ENCODE measurements at regions not wholly inside any gene's neighbourhood (a gene's known extent, or its start where the extent isn't known, plus 50 kb on each side); places are given as distances from the start of the nearest gene placed in this dataset.
"Not testable (repeated sequence)": the region's sequence is repeated elsewhere in the genome, so short reads cannot be mapped to it uniquely, and the experiment has no call there.

DNA sequence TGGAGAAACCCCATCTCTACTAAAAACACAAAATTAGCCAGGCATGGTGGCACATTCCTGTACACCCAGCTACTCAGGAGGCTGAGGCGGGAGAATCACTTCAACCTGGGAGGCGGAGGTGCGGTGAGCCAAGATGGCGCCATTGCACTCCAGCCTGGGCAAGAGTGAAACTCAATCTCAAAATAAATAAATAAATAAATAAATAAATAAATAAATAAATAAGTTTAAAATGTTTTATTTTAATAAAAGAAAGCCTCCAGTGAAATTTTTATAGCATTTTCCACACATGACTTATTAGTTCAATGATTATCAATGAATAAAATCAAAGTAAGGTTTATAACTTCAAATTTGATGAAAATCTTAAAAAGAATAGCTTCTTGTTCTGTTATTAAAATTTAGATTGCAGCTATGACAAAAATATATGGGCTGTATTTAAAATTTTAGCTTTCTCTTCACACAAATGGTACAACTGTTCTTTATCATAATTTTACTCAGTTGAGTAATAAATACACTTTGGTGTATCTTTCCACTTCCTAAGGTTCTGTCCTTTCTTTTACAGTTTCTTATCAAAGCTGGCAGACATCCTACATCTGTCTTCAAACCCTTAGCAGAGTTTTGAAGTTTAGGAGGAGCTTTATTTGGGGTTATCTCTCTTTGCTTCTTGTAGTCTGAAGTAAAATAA, 78.4 kb upstream of the ZSWIM2 start:
- no peak for TF ChIP-seq EZH2phosphoT487 (conservative IDR thresholded peaks at IDR 0.05; ENCODE audit: low read length)
- TF ChIP-seq, protein P1, sequence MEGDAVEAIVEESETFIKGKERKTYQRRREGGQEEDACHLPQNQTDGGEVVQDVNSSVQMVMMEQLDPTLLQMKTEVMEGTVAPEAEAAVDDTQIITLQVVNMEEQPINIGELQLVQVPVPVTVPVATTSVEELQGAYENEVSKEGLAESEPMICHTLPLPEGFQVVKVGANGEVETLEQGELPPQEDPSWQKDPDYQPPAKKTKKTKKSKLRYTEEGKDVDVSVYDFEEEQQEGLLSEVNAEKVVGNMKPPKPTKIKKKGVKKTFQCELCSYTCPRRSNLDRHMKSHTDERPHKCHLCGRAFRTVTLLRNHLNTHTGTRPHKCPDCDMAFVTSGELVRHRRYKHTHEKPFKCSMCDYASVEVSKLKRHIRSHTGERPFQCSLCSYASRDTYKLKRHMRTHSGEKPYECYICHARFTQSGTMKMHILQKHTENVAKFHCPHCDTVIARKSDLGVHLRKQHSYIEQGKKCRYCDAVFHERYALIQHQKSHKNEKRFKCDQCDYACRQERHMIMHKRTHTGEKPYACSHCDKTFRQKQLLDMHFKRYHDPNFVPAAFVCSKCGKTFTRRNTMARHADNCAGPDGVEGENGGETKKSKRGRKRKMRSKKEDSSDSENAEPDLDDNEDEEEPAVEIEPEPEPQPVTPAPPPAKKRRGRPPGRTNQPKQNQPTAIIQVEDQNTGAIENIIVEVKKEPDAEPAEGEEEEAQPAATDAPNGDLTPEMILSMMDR (IDR thresholded peaks at IDR 0.05; ENCODE audit: insufficient read depth, low read length, poor library complexity, severe bottlenecking): no peak
- H3K27ac ChIP-seq (ENCODE audit: low read depth, low read length): no peak overlapping the region
- no peak overlapping the region for H3K4me2 ChIP-seq (ENCODE audit: low read depth, low read length, poor library complexity, severe bottlenecking)
- H3K4me3 ChIP-seq (ENCODE audit: insufficient read depth, low read length, poor library complexity, severe bottlenecking): no peak overlapping the region
- no peaks in the 10 kb centered on the region for H3K79me2 ChIP-seq (ENCODE audit: insufficient read depth, low read length)
- H3K36me3 ChIP-seq (ENCODE audit: low read length): no peaks in the 10 kb centered on the region
- H4K20me1 ChIP-seq (ENCODE audit: low read depth, low read length): no peaks in the 10 kb centered on the region
- H3F3A ChIP-seq (ENCODE audit: insufficient read depth): no peaks in the 10 kb centered on the region
- no peaks in the 10 kb centered on the region for H3K9me2 ChIP-seq (replicated peaks; ENCODE audit: insufficient read depth, low read length)
- H3K9me3 ChIP-seq (ENCODE audit: insufficient read depth, low read length): no peaks in the 10 kb centered on the region
- H3K9ac ChIP-seq (ENCODE audit: low read length): no peak overlapping the region
- no peaks in the 10 kb centered on the region for H3K27me3 ChIP-seq (ENCODE audit: low read length)
- no peak overlapping the region for H2AFZ ChIP-seq (ENCODE audit: low read depth, low read length, severe bottlenecking)

DNA sequence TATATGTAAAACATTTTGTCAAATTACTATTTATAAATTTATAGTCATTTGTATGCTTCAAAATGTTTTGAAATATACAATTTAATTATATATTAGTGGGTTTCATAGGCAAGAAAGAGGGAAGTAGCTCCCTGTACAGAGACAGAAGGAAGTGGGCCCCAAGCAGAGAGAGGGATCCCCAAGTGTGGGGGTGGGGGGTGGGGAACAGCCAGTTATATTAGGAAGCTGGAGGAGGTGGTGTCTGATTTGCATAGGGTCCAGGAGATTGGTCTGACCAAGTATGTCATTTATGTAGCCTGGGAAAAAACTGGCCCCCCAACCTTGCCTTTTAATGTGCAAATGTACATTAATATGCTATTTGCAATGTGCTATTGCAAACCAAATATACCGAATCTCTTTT, 76.5 kb upstream of the ZSWIM2 start:
- no peaks in the 10 kb centered on the region for H3K27me3 ChIP-seq (ENCODE audit: low read length)
- no peak overlapping the region for H2AFZ ChIP-seq (ENCODE audit: low read depth, low read length, severe bottlenecking)
- no peaks in the 10 kb centered on the region for H3K9me3 ChIP-seq (ENCODE audit: insufficient read depth, low read length)
- no peak overlapping the region for H3K27ac ChIP-seq (ENCODE audit: low read depth, low read length)
- H3F3A ChIP-seq (ENCODE audit: insufficient read depth): no peaks in the 10 kb centered on the region
- H3K4me3 ChIP-seq (ENCODE audit: insufficient read depth, low read length, poor library complexity, severe bottlenecking): no peak overlapping the region
- no peaks in the 10 kb centered on the region for H4K20me1 ChIP-seq (ENCODE audit: low read depth, low read length)
- no peaks in the 10 kb centered on the region for H3K9me2 ChIP-seq (replicated peaks; ENCODE audit: insufficient read depth, low read length)
- no peak for TF ChIP-seq EZH2phosphoT487 (conservative IDR thresholded peaks at IDR 0.05; ENCODE audit: low read length)
- TF ChIP-seq, protein P1 (IDR thresholded peaks at IDR 0.05; ENCODE audit: insufficient read depth, low read length, poor library complexity, severe bottlenecking): no peak
- H3K36me3 ChIP-seq (ENCODE audit: low read length): no peaks in the 10 kb centered on the region
- H3K4me2 ChIP-seq (ENCODE audit: low read depth, low read length, poor library complexity, severe bottlenecking): no peak overlapping the region
- H3K79me2 ChIP-seq (ENCODE audit: insufficient read depth, low read length): no peaks in the 10 kb centered on the region
- no peak overlapping the region for H3K9ac ChIP-seq (ENCODE audit: low read length)

DNA sequence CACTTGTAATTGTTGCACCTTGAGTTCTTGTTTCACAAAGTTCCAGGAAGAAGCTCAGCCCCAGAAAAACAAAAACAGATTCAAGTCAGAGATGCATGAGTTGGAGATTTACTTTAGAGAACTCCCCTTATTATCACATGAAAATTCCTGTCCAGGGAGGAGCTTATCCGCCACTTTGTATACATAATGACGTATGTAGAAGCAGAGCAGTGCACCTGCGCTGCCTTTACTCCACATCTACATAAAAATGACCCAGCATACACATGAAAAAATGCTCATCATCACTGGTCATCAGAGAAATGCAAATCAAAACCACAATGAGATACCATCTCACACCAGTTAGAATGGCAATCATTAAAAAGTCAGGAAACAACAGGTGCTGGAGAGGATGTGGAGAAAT, 73.3 kb upstream of the ZSWIM2 start:
- not testable (repeated sequence) for H3K9ac ChIP-seq (ENCODE audit: low read length); H3F3A ChIP-seq (ENCODE audit: insufficient read depth); H3K9me2 ChIP-seq (replicated peaks; ENCODE audit: insufficient read depth, low read length); H3K27ac ChIP-seq (ENCODE audit: low read depth, low read length); H3K36me3 ChIP-seq (ENCODE audit: low read length); H3K4me2 ChIP-seq (ENCODE audit: low read depth, low read length, poor library complexity, severe bottlenecking); H4K20me1 ChIP-seq (ENCODE audit: low read depth, low read length); H2AFZ ChIP-seq (ENCODE audit: low read depth, low read length, severe bottlenecking); H3K4me3 ChIP-seq (ENCODE audit: insufficient read depth, low read length, poor library complexity, severe bottlenecking); H3K27me3 ChIP-seq (ENCODE audit: low read length); H3K79me2 ChIP-seq (ENCODE audit: insufficient read depth, low read length); H3K9me3 ChIP-seq (ENCODE audit: insufficient read depth, low read length)

DNA sequence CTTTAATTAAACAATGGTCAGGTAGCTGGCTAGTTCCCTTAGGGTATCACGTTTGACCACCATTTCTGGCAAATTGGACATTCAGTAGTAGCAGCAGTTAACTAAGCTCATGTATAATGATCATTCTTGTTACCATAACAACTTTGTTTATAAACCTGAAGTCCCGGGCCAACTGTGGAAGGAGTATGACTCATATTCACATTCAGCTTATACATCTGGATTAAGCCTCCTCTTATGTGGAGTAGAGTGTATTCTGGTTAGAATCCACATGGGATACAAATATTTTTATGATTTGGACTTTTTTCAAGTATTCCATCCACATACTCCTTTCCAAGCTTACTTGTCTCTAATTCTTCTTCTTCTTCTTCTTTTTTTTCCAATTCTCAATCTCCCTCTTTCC, 70.3 kb upstream of the ZSWIM2 start:
- no peak overlapping the region for H3K4me2 ChIP-seq (ENCODE audit: low read depth, low read length, poor library complexity, severe bottlenecking)
- no peak overlapping the region for H2AFZ ChIP-seq (ENCODE audit: low read depth, low read length, severe bottlenecking)
- no peak overlapping the region for H3K27ac ChIP-seq (ENCODE audit: low read depth, low read length)
- H3K9ac ChIP-seq (ENCODE audit: low read length): no peak overlapping the region
- H3K27me3 ChIP-seq (ENCODE audit: low read length): no peaks in the 10 kb centered on the region
- no peak overlapping the region for H3K4me3 ChIP-seq (ENCODE audit: insufficient read depth, low read length, poor library complexity, severe bottlenecking)
- no peaks in the 10 kb centered on the region for H3K9me2 ChIP-seq (replicated peaks; ENCODE audit: insufficient read depth, low read length)
- TF ChIP-seq, protein P1 (IDR thresholded peaks at IDR 0.05; ENCODE audit: insufficient read depth, low read length, poor library complexity, severe bottlenecking): no peak
- TF ChIP-seq EZH2phosphoT487 (conservative IDR thresholded peaks at IDR 0.05; ENCODE audit: low read length): no peak
- no peaks in the 10 kb centered on the region for H3K36me3 ChIP-seq (ENCODE audit: low read length)
- H3K79me2 ChIP-seq (ENCODE audit: insufficient read depth, low read length): no peaks in the 10 kb centered on the region
- H4K20me1 ChIP-seq (ENCODE audit: low read depth, low read length): no peaks in the 10 kb centered on the region
- no peaks in the 10 kb centered on the region for H3K9me3 ChIP-seq (ENCODE audit: insufficient read depth, low read length)
- H3F3A ChIP-seq (ENCODE audit: insufficient read depth): no peaks in the 10 kb centered on the region
